ENCODE measurements at regions not wholly inside any gene's neighbourhood (a gene's known extent, or its start where the extent isn't known, plus 50 kb on each side); places are given as distances from the start of the nearest gene placed in this dataset.

DNA sequence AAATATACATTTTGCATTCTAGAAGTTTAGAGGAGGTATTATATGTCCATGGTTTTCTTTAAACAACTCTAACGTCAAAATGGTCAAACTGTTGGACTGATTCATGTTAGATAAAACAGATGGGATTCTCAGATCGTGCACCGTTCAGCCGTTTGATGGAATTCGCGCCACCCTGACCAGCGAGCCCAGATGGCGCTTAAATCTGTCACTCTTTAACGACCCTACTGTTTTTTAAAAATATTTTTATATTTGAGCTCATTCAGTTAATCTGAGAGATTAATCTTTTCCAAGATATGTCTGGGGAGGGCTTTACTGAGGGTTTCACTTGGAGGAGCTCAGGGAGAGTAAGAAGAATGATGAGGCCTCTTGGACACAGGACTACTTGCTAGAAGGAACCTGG is 164.4 kb downstream of the TM9SF2 start:
- no peaks in the 10 kb centered on the region for H3K9me3 ChIP-seq
- DNase-seq (ENCODE audit: low spot score in 2 of 2), result no peak
- in situ Hi-C loops (cut with MboI; ENCODE audit: low sequenced_read_pairs), result no loop called here
- H3K4me1 ChIP-seq, result no peaks in the 10 kb centered on the region
- no peaks in the 10 kb centered on the region for H3K36me3 ChIP-seq (replicated peaks)
- H3K27me3 ChIP-seq (ENCODE audit: low read depth), result peaks cover 56% of the 10 kb centered on the region
- no peak overlapping the region for H3K4me3 ChIP-seq

DNA sequence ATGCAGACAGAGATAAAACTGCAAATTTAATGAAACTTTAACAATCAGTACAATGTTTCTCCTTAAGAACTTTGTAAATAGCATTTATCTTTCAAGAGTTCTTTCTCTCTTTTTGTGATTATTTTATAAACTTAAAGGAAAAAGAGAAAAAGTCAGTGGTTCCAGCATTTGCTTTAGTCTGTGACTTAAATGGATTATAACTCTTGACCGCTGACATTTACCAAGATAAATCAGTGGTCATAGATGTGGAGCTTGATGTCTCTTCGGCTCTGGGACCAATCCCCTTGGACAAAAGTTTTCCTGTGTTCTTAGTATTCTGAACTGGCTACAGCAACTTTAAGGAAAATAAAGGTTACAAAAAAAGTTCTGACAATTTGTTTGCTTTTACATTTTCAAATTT is 162.6 kb downstream of the TM9SF2 start:
- H3K4me1 ChIP-seq, result peaks cover 8% of the 10 kb centered on the region
- H3K36me3 ChIP-seq (replicated peaks), result no peaks in the 10 kb centered on the region
- no peaks in the 10 kb centered on the region for H3K9me3 ChIP-seq
- in situ Hi-C loops (cut with MboI; ENCODE audit: low sequenced_read_pairs), result no loop called here
- H3K27me3 ChIP-seq (ENCODE audit: low read depth), result peaks cover 60% of the 10 kb centered on the region
- no peak overlapping the region for H3K4me3 ChIP-seq
- no peak for DNase-seq (ENCODE audit: low spot score in 2 of 2)

DNA sequence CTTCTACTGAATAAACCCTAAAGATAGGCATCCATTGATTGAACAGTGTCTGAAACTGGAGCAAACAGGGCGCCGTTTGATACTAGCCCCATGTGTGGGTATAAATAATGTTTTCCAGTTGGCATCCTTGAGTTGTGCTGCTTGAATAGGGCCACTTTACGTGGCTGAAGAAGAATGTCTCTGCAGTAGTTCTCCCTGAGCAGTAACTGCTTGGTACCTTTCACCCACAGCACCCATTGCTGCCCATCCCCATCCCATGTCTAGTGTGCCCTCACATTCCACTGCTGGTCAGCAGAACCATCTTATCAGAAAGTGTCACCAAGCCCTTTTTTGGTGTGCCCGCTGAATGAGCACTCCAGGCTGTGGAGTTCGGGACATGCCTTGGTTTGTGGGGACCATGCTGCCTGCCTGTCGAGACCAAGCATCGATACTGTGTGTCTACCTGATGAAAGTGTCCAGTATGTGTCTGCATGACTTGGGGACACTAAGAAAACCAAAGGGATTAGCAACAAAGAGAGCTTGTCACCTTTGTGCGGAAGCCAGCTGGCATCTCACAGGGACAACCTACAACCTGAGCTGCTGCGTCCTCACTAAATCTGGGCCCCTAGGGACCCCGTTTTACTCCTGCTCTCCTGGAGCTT is 162.0 kb downstream of the TM9SF2 start:
- Histone ChIP-seq H3K9me3 (no peaks in the 10 kb centered on the region), H3K4me3 (no peak overlapping the region), H3K36me3 (replicated peaks) (no peaks in the 10 kb centered on the region), H3K27me3 (ENCODE audit: low read depth) (peaks cover 60% of the 10 kb centered on the region), H3K4me1 (peaks cover 11% of the 10 kb centered on the region)
- no peak for DNase-seq (ENCODE audit: low spot score in 2 of 2)
- in situ Hi-C loops (cut with MboI; ENCODE audit: low sequenced_read_pairs), result no loop called here

DNA sequence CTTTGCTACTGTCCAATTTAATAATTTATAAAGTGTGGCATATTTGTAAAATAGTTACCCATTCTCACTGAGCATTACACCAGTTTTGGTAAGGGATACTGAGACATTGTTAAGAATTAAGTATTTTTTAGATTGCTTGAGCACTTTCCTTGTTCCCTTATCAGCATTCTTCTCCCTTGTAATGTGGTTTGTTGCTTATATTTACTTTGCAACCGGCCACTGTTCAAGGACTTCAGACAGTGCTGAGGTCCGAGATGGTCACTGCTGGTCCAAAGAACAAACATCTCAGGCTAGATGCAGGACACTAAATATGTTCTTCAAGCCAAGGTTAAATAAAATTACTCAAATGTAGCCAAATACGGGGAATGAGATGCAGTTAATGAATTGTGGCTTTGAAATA is 161.4 kb downstream of the TM9SF2 start:
- Histone ChIP-seq H3K36me3 (replicated peaks) (no peaks in the 10 kb centered on the region), H3K4me3 (no peak overlapping the region), H3K27me3 (ENCODE audit: low read depth) (peaks cover 59% of the 10 kb centered on the region), H3K9me3 (no peaks in the 10 kb centered on the region), H3K4me1 (peaks cover 11% of the 10 kb centered on the region)
- in situ Hi-C loops (cut with MboI; ENCODE audit: low sequenced_read_pairs), result no loop called here
- DNase-seq (ENCODE audit: low spot score in 2 of 2), result no peak

DNA sequence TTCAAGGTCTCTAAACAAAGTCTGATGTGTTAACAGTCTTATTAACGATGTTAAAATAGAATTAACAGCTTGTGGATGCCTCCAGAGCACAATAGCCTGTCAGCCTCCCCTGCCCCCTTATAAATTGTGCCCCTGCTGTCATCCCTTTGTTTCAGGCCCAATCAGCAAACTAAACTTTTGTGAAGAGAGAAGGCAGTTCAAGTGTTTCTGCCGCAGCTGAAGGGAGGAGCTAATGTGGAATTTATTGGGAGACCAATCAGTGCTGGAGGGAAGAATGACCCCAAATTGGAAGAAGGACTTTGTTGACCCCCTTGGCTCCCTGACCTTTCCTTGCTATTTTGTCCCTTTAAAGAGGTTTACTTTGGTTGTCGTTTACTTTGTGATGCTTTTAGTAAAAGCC is 160.5 kb downstream of the TM9SF2 start:
- Histone ChIP-seq H3K36me3 (replicated peaks) (no peaks in the 10 kb centered on the region), H3K27me3 (ENCODE audit: low read depth) (peaks cover 56% of the 10 kb centered on the region), H3K4me3 (no peak overlapping the region), H3K4me1 (peaks cover 11% of the 10 kb centered on the region), H3K9me3 (no peaks in the 10 kb centered on the region)
- DNase-seq (ENCODE audit: low spot score in 2 of 2), result no peak
- in situ Hi-C loops (cut with MboI; ENCODE audit: low sequenced_read_pairs), result no loop called here

DNA sequence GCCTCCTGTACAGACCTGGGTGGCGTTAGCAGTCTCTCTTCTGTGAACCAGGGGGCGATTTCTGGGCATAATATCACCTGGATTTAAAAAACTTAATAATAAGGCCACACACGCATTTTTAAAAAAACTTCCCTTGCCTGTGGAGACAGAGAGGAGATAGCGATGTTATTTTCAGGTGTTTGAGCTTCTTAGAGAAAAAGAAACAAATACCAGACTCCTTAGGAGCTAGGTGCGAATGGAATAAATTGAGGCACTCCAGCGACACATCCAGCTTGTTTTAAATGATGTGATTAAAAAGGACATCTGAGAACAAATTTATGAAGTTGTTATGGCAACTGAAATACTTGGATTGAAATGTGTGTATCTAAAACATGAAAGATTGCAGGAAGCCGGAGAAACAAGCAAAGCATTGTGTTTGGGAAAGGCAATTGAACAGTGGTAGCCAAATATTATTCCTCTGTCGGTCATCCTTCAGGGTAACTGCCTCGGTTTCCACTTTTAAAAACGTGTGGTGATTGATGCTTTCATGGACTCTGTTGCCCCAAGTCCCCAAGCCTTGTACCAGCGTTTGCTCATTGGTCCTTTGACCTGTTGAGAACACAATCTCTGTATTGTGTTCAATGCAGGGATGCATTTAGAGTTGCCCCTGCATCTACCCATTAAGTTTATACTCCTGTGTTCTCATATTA is 158.7 kb downstream of the TM9SF2 start:
- Histone ChIP-seq H3K4me3 (no peak overlapping the region), H3K9me3 (no peaks in the 10 kb centered on the region), H3K27me3 (ENCODE audit: low read depth) (peaks cover 46% of the 10 kb centered on the region), H3K36me3 (replicated peaks) (no peaks in the 10 kb centered on the region), H3K4me1 (peaks cover 11% of the 10 kb centered on the region)
- in situ Hi-C loops (cut with MboI; ENCODE audit: low sequenced_read_pairs), result loop anchor here (10.0 kb wide), 2 partner anchors 575 to 855 kb away; no protein-coding TSS in a partner anchor
- DNase-seq (ENCODE audit: low spot score in 2 of 2), result no peak

DNA sequence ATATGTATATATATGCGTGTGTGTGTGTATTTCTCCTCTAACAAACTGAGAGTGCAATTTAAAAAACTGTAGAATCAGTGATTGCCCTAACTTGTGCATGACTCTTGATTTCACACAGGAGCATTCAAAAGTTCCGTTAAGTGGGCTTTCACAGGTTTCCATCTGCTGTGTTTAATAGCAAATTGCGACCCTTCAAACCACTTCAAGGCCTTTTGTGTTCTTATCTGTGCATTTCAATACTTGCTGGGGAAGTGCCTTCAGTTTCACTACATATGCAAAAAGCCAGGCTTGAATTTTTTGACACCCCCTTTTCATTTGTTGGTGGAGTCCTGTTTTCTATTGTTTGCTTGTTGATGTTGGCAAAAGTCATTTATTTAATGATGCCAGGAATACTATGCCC is 158.0 kb downstream of the TM9SF2 start:
- H3K27me3 ChIP-seq (ENCODE audit: low read depth), result peaks cover 41% of the 10 kb centered on the region
- no peak overlapping the region for H3K4me3 ChIP-seq
- in situ Hi-C loops (cut with MboI; ENCODE audit: low sequenced_read_pairs), result loop anchor here (10.0 kb wide), 2 partner anchors 576 to 856 kb away; no protein-coding TSS in a partner anchor
- peak; percentile 20 to 79 for DNase-seq (ENCODE audit: low spot score in 2 of 2)
- H3K4me1 ChIP-seq, result peaks cover 11% of the 10 kb centered on the region
- H3K9me3 ChIP-seq, result no peaks in the 10 kb centered on the region
- H3K36me3 ChIP-seq (replicated peaks), result no peaks in the 10 kb centered on the region

DNA sequence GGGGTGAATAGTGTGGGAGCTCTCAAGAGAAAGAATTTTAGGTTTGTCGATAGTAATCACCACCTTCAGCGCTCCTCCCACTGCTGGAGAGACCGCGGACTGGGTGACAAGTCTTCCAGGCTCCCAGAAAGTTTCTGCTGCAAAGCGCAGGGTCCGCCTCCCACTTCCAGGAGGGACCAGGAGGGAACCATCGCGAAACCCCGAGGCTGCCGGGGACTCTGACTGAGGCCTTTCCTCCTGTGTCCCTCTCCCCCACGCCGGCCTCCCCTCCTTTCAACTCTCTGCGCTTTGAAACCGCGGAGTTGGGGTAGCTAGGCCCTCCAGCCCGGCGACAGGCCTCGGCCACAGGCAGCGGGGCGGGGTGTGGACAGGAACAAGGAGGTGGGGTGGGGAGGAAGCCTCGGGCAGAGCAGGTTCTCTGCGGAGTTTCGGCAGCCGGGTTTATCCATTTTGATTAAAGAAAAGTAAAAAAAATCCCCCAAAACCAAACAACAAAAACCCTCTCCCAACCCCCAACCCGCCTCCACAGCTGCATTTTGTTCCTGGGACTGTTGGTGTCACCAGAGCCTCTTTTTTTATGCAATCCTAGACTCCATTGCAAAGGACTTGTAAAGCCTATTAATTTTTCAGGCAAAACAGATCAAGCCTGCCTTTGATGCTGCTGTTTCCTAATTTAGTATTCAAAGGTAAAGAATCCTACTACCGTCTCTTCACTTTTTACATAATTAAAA is 157.2 kb downstream of the TM9SF2 start:
- H3K9me3 ChIP-seq, result no peaks in the 10 kb centered on the region
- no peak overlapping the region for H3K4me3 ChIP-seq
- in situ Hi-C loops (cut with MboI; ENCODE audit: low sequenced_read_pairs), result loop anchor here (10.0 kb wide), 2 partner anchors 576 to 856 kb away; no protein-coding TSS in a partner anchor
- no peaks in the 10 kb centered on the region for H3K36me3 ChIP-seq (replicated peaks)
- H3K4me1 ChIP-seq, result peaks cover 11% of the 10 kb centered on the region
- H3K27me3 ChIP-seq (ENCODE audit: low read depth), result peaks cover 33% of the 10 kb centered on the region
- peak; percentile 59 to 75 for DNase-seq (ENCODE audit: low spot score in 2 of 2)

DNA sequence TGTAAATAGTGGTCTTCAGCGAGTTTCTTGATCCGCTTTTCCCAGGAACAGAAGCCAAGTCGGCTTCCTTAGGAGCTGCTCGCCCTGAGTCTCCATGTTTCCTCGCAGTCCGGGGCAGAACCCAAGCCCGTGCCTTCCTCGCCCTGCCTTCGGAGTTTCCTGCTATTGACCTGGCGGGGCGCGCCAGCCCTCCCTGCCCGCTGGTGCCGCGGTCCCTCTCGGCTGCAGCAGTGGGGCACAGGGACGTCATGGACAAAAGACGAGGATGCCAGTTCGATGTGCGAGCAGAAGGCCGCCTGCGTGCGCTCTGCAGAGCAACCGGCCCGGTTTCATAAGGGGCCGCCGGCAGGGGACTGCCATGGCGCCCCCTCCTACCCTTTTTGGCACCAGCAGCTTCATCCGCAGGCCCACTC is 156.6 kb downstream of the TM9SF2 start:
- Histone ChIP-seq H3K4me3 (no peak overlapping the region), H3K4me1 (peaks cover 11% of the 10 kb centered on the region), H3K36me3 (replicated peaks) (no peaks in the 10 kb centered on the region), H3K27me3 (ENCODE audit: low read depth) (peaks cover 28% of the 10 kb centered on the region), H3K9me3 (no peaks in the 10 kb centered on the region)
- DNase-seq (ENCODE audit: low spot score in 2 of 2), result no peak
- in situ Hi-C loops (cut with MboI; ENCODE audit: low sequenced_read_pairs), result loop anchor here (10.0 kb wide), 2 partner anchors 577 to 857 kb away; no protein-coding TSS in a partner anchor

DNA sequence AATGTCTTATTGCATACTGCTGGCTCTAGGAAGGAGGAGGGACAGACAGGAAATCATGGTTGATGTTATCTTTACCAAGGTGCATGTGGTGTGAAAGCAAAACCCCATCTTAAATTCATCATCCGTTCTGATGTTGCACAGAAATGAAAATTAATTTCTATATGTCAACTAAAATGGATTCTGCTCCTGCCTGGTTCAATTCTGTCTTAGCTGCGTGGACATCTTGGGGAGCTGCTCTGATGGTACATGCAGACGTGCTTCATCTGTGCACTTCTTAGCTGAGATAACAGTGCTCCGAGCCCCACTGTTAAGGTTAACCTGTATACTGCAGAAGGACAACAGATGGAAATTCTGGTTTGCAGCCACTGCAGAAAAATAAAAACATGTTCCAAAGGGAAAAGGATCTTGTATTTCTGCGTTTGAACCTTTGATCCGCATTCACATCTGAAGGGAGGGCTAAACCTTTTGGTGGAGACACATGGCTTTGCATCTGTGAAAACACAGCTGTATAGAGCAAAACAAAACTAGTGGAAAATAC is 155.6 kb downstream of the TM9SF2 start:
- Histone ChIP-seq H3K4me1 (peaks cover 11% of the 10 kb centered on the region), H3K9me3 (no peaks in the 10 kb centered on the region), H3K4me3 (no peak overlapping the region), H3K36me3 (replicated peaks) (no peaks in the 10 kb centered on the region), H3K27me3 (ENCODE audit: low read depth) (peaks cover 20% of the 10 kb centered on the region)
- DNase-seq (ENCODE audit: low spot score in 2 of 2), result no peak
- in situ Hi-C loops (cut with MboI; ENCODE audit: low sequenced_read_pairs), result loop anchor here (10.0 kb wide), 2 partner anchors 578 to 858 kb away; no protein-coding TSS in a partner anchor

DNA sequence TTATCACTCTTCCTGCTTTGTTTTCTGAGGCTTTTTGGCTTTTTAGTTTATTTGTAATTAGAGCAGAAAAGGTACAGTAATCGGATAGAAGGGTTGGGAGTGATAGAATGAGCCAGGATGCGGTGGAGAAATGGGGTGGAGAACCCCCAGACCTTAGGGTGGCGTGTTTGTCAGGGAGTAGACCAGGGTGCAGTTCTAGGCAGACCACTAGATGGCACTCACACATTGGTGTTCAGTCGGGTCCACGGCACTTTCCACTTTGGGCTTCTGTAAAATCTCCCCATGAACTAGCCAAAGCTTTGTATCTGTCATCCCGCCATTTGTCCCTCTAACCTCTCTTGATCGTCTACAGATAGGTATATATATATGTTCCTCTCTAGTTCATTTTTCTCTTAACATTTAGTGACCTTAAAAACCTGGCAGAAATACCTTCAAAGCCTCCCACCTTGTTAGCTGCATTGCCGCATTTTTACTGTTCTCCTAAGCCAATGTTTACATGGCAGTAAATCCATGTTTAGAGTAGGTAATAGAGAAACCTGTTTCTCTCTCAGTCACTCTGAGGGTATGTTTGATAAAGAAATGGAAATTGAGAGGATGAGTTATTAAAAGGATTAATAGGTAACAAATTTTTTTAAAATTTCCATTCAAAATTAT is 154.9 kb downstream of the TM9SF2 start:
- Histone ChIP-seq H3K9me3 (no peaks in the 10 kb centered on the region), H3K4me3 (no peak overlapping the region), H3K36me3 (replicated peaks) (no peaks in the 10 kb centered on the region), H3K27me3 (ENCODE audit: low read depth) (peaks cover 13% of the 10 kb centered on the region), H3K4me1 (peaks cover 11% of the 10 kb centered on the region)
- peak; percentile 80 to 85 for DNase-seq (ENCODE audit: low spot score in 2 of 2)
- in situ Hi-C loops (cut with MboI; ENCODE audit: low sequenced_read_pairs), result loop anchor here (10.0 kb wide), 2 partner anchors 579 to 859 kb away; no protein-coding TSS in a partner anchor

DNA sequence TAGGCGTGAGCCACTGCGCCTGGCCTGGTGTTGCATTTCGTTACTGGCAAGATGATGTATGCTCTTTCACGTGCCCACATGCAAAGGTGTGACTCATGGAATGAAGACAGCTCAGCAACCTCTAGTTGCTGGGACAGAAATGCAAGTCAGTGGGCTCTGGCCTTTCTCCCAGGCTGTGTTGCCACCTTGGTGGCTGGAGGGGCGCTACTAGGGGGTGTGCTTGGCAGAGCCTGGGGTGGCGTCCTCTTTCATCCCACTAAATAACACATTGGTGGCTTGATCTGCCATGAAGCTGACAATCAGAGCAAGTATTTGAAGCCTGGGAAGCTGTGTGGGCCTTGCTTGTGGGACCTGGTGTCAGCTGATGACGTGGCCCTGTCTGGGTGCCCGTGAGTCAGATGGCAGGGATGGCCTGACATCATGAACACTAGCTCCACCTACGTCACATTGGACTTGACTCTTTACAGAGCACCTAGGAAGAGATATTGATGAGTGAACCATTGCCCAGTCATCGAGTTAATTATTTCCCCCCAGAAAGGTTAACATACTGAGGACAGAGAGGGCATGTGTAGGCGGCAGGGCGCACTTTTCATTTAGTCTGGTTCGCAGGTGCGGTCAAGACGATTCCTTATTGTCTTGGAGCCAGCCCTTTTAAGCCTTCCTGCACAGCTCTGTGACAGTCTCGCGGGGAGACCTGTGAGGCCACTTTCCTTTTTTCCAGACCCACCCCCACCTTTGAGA is 154.2 kb downstream of the TM9SF2 start:
- peaks cover 6% of the 10 kb centered on the region for H3K27me3 ChIP-seq (ENCODE audit: low read depth)
- no peaks in the 10 kb centered on the region for H3K36me3 ChIP-seq (replicated peaks)
- DNase-seq (ENCODE audit: low spot score in 2 of 2), result no peak
- peaks cover 11% of the 10 kb centered on the region for H3K4me1 ChIP-seq
- no peaks in the 10 kb centered on the region for H3K9me3 ChIP-seq
- in situ Hi-C loops (cut with MboI; ENCODE audit: low sequenced_read_pairs), result loop anchor here (10.0 kb wide), 2 partner anchors 579 to 859 kb away; no protein-coding TSS in a partner anchor
- no peak overlapping the region for H3K4me3 ChIP-seq

All from HAP-1 (cell line).